Erythroblast (primary cell): ENCODE measurements at regions not wholly inside any gene's neighbourhood (a gene's known extent, or its start where the extent isn't known, plus 50 kb on each side); places are given as distances from the start of the nearest gene placed in this dataset.

Experiments used
- GATA1 ChIP-seq: IDR thresholded peaks from 2 replicates; pipeline ENCODE4 v1.6.1; 2011; ENCODE audit warnings: low read depth, mild to moderate bottlenecking, control low read depth, low read length, moderate library complexity
- POLR2A ChIP-seq: IDR thresholded peaks from 2 replicates; pipeline ENCODE4 v1.6.1; 2011; ENCODE audit warnings: mild to moderate bottlenecking, low read length

- TF ChIP-seq POLR2A (no peak), GATA1 (no peak)
Measured at GRCh38 chr3:75272691-75273090, 391.4 kb upstream of the FRG2C start.
